HG03469 (cell line): ENCODE measurements at regions not wholly inside any gene's neighbourhood (a gene's known extent, or its start where the extent isn't known, plus 50 kb on each side); places are given as distances from the start of the nearest gene placed in this dataset.

ENCODE experiments used
- ATAC-seq: cut with Tn5 transposase; IDR thresholded peaks from one replicate; pipeline ENCODE4 v1.9.1; 2021; ENCODE audit warnings: mild to moderate bottlenecking, moderate library complexity, moderate number of reproducible peaks; ENCODE audit not compliant: unreplicated experiment

DNA sequence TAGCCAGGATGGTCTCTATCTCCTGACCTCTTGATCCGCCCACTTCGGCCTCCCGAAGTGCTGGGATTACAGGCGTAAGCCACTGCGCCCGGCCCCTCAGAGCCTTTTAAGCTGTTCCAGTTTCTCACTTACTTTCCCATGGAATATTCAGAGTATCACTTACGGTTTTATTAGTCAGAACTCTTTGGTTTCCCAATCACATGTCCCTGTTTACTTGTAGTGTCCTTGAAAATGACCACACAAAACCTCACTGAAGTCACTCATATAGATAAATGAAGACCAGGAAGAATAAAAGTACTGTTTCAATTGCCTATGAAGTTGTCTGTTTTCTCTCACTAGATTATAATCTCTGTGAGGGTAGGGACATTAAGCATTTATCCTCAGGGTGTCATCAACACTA lies 217.2 kb upstream of the HCCS start:
- no peak for ATAC-seq

DNA sequence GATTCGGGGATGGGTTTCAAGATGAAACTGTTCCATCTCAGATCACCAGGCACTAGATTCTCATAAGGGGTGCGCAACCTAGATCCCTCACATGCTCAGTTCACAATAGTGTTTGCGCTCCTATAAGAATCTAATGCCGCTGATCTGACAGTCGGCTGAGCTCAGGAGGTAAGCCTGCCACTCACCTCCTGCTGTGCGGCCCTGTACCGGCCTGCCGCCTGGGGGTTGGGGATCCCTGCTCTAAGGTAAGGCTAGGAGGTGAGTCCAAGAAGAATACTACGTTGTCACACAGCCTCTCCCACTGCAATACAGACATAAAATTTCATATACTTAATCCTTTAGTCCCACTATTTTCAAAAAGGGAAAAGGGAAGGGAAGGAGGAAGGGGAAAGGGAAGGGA lies 213.4 kb upstream of the HCCS start:
- no peak for ATAC-seq

DNA sequence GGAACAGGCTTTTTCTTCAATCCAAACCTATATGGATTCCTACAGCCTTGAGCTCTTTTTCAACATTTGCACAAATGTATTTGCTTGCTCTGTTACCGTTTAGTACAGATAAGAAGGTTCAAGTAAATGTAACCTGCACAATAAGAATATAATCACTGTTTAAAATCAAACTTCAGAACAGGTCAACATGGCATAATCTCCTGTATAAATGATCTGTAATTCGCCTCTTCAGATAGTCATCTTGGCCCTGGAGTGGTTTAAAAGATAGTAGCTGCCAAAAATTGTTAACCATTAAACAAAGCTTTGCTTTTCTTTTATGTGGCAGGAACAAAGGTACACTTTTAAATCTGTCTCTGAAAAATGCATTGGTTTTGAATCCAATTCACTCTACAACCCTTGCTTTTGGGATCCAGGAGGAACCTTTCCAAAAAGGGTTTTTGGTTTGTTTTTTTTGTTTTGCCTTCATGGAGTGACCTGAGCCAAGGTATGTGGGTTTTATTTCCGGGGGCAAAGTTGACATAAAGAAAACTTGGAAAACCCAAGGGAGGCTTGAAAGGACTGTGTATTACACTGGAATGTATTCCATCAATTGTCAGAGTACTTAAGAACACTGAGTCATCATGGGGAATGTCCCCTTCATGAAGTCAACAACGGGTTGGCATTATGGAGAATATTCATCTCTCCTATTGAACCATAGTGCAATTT lies 210.4 kb upstream of the HCCS start:
- no peak for ATAC-seq

DNA sequence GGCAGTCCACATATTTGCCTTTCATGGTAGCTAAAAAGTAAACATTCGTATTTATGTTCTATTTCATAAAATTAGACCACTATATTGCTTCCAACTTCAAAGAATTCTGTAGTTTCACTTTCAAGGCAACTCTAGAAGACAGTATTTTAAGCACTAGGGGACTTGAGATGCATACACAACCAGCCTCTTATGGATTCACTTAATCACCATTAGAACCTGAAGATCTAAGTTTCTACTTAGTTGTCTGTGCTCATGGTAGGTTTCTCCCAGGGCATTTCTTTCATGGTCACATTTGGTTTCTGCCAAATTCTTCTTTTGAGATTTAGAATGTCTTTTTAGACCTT lies 209.9 kb upstream of the HCCS start:
- no peak for ATAC-seq

DNA sequence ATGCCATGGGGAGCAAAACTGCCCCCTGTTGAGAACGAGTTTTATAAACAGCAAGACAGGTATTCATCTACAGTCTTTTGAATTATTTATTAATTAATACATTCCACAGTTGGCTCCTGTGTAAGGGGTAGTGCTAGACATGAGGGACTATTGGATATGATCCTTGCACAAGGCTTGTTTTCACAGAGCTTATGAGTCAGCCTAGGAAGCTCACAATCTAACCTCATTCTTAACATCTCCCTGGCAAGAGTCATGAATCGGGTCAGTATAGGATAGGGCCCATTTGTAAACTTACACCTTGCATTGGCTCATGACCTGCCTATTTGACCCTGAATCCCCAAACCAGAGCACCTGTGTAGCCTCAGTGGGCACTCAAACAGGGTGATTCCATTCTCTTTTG lies 209.1 kb upstream of the HCCS start:
- ATAC-seq: no peak

DNA sequence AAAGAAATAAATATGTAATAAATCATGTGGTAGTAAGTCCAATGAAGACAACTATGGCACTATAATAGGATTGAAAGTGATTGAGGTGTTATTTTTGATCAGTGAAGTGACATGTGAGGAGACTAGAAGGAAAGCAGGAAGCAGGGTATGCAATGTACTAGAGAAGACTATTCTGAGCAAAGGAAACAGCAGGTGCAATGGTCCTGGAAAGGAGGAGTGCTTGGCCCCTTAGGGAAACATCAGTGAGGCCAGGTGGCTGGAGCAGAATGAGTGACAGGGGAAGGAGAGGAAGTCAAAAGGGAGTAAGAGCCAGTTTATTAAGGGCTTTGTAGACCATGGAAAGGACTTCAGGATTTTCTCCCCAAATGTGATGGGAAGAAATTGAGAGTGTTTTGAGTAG lies 207.6 kb upstream of the HCCS start:
- no peak for ATAC-seq

DNA sequence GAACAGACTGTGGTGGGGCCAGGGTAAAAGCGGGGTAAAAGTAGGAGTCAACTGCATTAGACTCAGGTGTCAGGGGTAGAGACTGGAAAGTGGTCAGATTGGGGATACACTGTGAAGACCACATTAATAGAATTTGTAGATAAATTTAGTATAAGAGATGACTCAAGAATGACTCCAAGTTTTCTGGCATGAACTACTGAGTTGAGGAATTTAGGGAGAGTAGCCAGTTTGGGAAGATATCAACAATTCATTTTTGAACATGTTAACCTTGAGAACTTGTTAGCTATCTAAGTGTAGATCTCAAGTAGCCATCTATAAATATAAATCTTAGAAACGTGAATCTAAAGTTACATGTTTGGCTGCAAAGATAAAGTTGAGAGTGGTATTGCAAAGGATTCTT lies 206.9 kb upstream of the HCCS start:
- no peak for ATAC-seq

DNA sequence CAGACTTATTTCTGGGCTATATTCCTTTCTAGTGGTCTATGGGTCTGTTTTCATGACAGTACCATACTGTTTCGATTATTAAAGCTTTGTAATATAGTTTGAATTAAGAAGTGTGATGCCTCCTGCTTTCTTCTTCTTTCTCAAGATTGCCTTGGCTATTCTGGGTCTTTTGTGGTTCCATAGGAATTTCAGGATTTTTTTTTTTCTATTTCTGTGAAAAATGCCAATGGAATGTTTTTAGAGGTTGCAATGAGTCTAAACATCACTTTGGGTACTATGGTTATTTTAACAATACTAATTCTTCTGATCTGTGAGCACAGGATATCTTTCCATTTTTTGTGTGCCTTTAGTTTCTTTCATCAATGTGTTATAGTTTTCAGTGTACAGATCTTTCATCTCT lies 204.3 kb upstream of the HCCS start:
- ATAC-seq: no peak

DNA sequence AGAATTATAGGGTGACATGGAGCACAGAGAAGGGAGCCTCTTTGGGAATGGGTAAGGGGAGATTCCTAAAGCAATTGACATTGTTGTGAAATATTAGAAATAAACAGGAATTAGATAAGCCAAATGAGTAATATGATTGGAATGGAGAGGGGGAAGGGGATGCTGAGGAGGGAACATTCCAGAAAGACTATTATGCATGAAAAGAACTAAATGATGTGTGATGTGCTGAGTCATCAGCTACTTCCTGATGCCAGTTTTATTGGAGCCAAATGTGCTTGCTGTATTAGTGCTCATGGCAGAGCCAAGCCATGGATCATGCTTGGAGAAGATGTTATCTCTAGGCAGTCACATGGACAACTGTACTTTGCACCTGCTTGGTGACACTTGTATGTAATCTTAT lies 189.0 kb upstream of the HCCS start:
- no peak for ATAC-seq

DNA sequence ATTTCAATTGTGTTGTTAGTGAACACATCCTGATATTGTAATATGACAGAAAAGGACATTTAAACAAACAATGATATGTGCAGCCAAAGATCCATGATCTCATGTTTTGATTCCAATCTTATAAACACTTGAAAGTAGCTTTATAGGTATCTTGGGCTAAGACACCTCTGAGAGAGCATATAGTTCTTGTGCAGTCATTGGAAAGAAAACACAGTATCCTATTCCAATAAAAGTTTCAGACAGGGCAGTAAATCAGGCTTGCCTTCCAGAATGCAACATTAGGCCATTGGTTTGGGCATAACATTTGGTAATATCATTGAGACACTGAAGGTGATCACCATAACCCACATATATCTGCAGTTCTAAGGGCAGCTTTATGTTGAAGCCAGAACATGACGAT lies 188.3 kb upstream of the HCCS start:
- ATAC-seq: no peak

DNA sequence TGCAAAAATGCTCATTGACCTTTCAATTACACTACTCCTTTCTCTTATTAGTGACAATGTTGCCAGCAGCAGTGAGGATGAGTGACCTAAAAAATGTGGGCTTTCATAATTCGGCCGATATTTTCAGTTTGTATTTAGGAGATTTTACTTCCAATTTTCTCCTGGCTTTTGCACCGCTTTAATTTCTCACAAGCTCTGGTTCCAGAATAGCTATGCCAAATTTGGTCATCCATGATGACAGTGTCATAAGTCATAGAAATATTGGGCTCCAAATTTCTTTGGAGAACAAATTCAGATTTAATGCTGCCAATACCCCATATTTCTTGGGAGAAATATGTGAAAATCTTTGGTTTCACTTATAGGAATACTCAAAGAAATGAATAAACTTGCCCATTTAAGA lies 187.7 kb upstream of the HCCS start:
- no peak for ATAC-seq

DNA sequence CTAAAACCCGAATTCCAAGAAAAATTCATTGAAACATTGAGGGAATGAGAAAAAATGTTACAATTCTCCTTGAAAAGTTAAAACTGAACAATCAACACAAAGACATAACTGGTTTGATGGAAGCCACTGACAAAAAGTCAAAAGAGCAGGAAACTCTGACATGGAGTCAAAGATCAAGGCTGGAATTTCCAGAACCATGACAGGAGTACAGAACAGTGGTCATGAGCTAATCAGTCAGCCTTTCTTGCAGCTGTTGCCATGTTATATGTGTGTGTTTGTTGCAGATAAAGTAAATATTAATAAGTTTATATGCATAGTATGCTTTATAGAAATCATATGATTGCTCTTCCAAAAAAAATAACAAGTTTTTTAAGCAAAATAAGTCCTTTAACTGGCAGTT lies 184.7 kb upstream of the HCCS start:
- ATAC-seq: no peak

DNA sequence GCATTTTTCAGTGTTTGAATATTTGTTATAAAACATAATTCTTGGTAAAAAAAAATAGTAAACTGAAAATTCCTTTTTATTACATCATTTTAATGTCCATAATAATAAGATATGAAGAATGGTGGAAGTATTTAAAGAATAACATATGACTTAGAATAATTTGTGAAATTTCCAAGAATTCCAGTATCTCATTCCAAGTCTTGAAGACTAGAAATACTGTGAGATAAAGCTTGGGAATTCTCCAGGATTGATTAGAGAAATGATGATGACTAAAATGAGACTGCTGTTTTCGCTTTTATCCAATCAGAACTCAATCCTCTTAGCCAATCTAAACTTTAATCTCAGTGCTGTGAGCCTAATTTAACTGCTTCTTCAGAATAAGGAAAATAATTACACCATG lies 184.2 kb upstream of the HCCS start:
- ATAC-seq: no peak

DNA sequence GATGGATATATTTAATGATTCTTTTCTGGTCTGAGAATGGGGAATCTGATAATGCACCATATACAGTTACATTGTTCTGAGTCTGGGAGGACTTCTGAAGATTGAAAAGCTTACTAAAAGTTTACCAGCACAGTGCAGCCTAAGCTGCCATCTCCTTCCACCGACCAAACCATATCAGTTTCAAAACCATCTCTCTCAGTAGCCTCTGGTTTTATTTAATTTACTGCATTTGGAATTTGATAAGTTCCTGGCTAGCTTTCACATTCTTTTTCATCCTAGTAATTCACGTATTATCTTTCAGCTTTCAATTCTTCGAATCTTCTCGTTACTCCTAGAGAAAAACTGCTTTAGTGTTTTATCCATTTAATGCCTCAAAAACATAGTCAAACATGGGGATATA lies 181.4 kb upstream of the HCCS start:
- no peak for ATAC-seq

DNA sequence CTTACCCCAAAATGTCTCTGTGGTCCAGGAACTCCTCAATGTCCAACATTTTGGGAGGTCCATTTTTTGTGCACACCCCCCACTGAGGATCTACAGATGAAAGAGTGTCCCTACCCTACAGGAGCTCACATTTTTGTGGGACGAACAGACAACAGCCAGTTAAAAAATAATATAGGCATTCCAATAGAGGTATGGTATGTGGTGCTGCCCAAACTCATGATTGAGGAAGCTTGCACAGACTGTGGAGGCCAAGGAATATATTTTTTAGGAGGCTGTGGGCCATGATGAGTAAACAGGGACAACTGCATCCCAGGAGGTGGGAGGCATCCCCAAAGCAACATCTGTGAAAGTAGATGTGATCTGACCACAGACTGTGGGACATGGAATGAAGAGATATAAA lies 181.0 kb upstream of the HCCS start:
- ATAC-seq: no peak

DNA sequence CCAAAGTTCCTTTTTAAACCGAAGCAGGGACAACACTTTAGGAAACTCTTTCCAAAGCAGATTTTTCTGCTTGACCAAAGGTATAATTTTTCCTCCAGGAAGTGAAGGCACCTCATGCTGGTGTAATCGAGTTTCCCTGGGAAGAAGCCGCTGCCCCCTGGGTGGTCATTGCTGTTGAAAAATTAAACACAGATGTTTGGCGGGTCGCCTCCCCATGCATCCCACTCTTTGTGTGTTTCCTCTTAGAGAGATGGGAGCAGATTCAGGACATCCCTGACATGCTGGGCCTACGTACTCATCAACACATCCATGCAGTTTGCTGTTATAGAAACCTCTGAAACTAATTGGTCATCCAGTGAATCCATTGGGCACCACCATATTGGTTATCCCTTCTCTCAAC lies 179.2 kb upstream of the HCCS start:
- no peak for ATAC-seq

DNA sequence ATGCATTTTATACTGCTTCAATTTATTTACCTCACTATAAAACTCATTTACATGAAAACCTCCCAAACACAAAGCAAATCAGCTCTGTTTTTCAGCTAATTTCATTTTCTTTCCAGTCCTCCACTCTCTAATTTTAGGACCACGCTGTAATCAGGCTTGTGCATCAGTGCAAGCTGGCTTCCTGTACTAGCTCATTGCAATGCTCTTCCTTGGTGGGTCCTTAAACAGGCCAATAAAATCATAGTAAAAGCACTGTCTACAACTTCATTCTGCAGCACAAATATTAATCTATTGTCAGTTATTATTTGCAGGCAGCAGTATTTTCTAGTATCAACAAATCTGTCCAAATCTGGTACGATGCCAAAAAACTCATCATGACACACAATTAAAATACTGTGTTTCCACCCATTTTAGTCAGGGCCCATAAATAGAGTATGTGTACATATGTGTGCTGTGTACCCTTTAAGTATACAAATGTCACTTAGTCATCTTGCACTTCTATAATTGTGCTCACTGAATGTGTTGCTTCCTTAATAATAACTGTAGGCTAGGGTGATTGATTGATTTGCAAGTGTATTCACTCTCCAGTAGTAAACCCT lies 178.2 kb upstream of the HCCS start:
- ATAC-seq: no peak

DNA sequence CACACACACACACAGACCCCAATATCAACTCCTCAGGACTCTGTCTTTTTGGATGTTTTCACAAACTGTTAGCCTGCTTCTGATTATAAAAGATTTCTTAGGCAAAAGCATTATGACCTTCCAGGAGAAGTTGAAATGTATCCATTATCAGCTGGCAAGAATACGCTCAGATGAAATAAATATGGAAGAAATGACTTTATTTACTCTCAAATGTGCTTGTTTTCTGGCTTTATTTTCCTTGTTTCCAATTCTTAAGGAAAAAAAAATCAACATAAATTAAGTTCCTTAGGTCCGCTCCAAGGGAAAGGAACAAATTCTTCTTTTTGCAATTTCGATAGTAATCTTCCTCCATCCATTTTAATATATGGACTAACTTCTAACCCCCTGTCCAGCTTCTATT lies 175.6 kb upstream of the HCCS start:
- no peak for ATAC-seq

DNA sequence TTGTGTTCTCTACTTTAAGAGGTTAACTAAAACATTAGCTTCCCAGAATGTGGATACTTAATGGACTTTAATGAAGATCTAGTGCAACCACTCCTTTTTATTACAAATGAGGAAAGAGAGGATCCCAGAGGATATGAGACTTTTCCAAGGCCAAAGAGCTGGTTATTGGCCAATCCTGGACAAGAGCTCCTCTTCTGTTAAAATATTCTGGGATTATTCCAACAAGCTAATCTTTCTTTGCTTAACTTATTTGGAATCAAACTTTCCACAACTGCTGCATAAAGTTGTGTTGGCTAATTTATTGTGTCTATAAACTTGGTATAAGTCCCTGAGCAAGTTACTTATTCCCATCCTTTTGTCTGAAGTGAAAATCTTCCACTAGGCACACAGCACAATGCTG lies 174.2 kb upstream of the HCCS start:
- no peak for ATAC-seq

DNA sequence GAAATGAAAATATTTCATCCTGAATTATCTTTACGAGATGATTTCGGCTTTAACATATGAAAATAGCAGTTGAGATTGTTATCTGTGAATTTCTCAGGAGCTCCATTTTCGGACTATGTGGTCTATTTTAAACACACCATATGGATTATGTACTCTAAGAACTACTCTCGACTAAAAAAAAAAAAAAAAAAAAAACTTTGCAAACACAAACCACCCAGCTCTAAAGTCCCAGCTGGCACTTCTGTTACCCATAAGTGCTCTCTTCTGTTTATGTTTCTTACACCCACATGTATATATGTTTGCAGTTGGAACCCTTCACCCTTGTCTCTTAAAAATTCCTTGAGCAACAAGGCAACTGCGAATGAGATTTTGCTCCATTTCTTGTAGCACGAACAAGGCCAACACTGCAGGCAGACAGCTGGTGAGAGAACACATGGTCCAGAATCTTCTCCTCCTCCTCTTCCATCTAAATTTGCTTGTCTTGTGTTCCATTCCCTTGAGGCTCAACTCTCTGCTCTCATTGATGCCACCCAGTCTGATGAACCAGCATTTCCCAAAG lies 172.7 kb upstream of the HCCS start:
- no peak for ATAC-seq

DNA sequence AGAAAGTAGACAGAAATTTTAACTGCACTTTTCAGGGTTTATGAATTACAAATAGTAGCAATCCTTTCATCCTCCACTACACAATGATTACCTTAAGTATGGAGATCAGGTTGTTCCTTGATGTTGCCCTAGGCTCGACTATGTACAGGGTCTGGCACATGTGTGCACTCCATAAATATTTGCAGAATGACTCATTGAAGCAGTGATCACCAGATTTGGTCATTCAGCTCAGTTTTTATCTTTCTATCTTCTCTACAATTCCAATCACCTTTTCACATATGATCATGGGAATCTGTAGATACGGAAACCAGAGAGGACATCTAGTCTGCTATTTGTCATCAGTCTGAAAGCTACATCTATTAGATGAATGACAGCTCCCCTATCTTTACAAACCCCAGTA lies 171.7 kb upstream of the HCCS start:
- ATAC-seq: no peak

DNA sequence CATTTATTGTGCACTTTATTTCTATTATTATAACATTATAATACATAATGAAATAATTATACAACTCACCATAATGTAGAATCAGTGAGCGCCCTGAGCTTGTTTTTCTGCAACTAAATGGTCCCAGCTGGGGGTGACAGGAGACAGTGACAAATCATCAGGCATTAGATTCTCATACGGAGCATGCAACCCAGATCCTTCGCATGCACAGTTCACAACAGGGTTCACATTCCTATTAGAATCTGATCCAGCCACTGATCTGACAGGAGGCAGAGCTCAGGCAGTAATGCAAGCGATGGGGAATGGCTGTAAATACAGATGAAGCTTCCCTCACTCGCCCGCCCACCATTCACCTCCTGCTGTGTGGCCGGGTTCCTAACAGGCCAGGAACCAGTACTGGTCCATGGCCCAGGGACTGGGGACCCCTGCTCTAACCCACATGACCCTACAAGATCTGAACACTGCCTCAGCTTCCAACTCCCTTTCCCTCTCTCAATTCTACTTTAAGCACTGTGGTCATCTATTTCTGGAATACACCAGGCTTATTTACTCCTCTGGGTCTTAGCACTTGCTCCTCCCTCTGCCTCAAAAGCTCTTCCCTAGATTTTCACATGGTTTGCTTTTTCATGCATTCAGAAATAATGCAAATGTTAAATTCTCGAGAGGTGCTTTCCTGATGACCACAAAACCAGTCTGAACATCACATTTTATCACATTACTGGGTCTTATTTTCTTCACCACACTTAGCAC lies 166.8 kb upstream of the HCCS start:
- ATAC-seq: no peak
